HG03108 (cell line): ENCODE measurements at regions not wholly inside any gene's neighbourhood (a gene's known extent, or its start where the extent isn't known, plus 50 kb on each side); places are given as distances from the start of the nearest gene placed in this dataset.
"Not testable (repeated sequence)": the region's sequence is repeated elsewhere in the genome, so short reads cannot be mapped to it uniquely, and the experiment has no call there.

Source experiments
- ATAC-seq: cut with Tn5 transposase; IDR thresholded peaks from one replicate; pipeline ENCODE4 v1.9.1; 2021; ENCODE audit warnings: moderate library complexity; ENCODE audit not compliant: unreplicated experiment

GRCh38 chr12:14207905-14208551 is 157.5 kb upstream of the ATF7IP start:
- no peak for ATAC-seq

- ATAC-seq = no peak
These were observed 153.5 kb upstream of the ATF7IP start for GRCh38 chr12:14211947-14212387.

GRCh38 chr12:14213542-14213941 is 151.9 kb upstream of the ATF7IP start:
- no peak for ATAC-seq

- ATAC-seq = no peak
These were observed 151.0 kb upstream of the ATF7IP start for GRCh38 chr12:14214495-14214894.

- ATAC-seq = not testable (repeated sequence)
These were observed 149.5 kb upstream of the ATF7IP start for GRCh38 chr12:14215949-14216348.

GRCh38 chr12:14216405-14217294 is 148.8 kb upstream of the ATF7IP start:
- no peak for ATAC-seq

GRCh38 chr12:14219156-14219555 is 146.3 kb upstream of the ATF7IP start:
- no peak for ATAC-seq

GRCh38 chr12:14219670-14220069 is 145.8 kb upstream of the ATF7IP start:
- ATAC-seq = not testable (repeated sequence)

GRCh38 chr12:14225064-14225463 is 140.4 kb upstream of the ATF7IP start:
- no peak for ATAC-seq

- not testable (repeated sequence) for ATAC-seq
These were observed 130.3 kb upstream of the ATF7IP start for GRCh38 chr12:14235176-14235575.

GRCh38 chr12:14236641-14237040 is 128.8 kb upstream of the ATF7IP start:
- ATAC-seq = not testable (repeated sequence)

GRCh38 chr12:14238221-14238792 is 127.2 kb upstream of the ATF7IP start:
- no peak for ATAC-seq

GRCh38 chr12:14239350-14239934 is 126.0 kb upstream of the ATF7IP start:
- peak; percentile 84 for ATAC-seq

GRCh38 chr12:14239935-14240872 is 125.3 kb upstream of the ATF7IP start:
- ATAC-seq = peak; percentile 40

GRCh38 chr12:14240873-14241220 is 124.6 kb upstream of the ATF7IP start:
- ATAC-seq = no peak

- not testable (repeated sequence) for ATAC-seq
These were observed 122.7 kb upstream of the ATF7IP start for GRCh38 chr12:14242825-14243224.

GRCh38 chr12:14243941-14244340 is 121.5 kb upstream of the ATF7IP start:
- ATAC-seq = no peak

- ATAC-seq = no peak
These were observed 120.4 kb upstream of the ATF7IP start for GRCh38 chr12:14244876-14245669.

GRCh38 chr12:14247166-14247565 is 118.3 kb upstream of the ATF7IP start:
- no peak for ATAC-seq

- no peak for ATAC-seq
These were observed 116.1 kb upstream of the ATF7IP start for GRCh38 chr12:14249368-14249767.
